ENCODE measurements at regions not wholly inside any gene's neighbourhood (a gene's known extent, or its start where the extent isn't known, plus 50 kb on each side); places are given as distances from the start of the nearest gene placed in this dataset.

GRCh38 chr3:67290438-67290837 is 292.3 kb downstream of the KBTBD8 start:
- Histone ChIP-seq H3K79me2 (replicated peaks; ENCODE audit: insufficient read depth, low read length) (no peaks in the 10 kb centered on the region), H4K20me1 (ENCODE audit: insufficient read depth) (no peaks in the 10 kb centered on the region), H3K36me3 (ENCODE audit: insufficient read depth, low read length) (no peaks in the 10 kb centered on the region), H3K4me2 (ENCODE audit: low read length) (no peak overlapping the region), H3K27me3 (ENCODE audit: insufficient read depth, low read depth, low read length) (no peaks in the 10 kb centered on the region), H3K4me3 (ENCODE audit: low read length) (no peak overlapping the region), H2AFZ (ENCODE audit: low read depth, low read length) (no peak overlapping the region), H3K9me2 (ENCODE audit: insufficient read depth, low read length) (no peaks in the 10 kb centered on the region), H3F3A (ENCODE audit: insufficient read depth, low read length, poor library complexity, severe bottlenecking) (no peaks in the 10 kb centered on the region), H3K9me3 (ENCODE audit: low read length) (no peaks in the 10 kb centered on the region), H3K27ac (ENCODE audit: low read length) (no peak overlapping the region), H3K9ac (ENCODE audit: low read length) (no peak overlapping the region)
- TF ChIP-seq SMC3 (conservative IDR thresholded peaks at IDR 0.05; ENCODE audit: poor library complexity) = no peak
- TF ChIP-seq EZH2 (IDR thresholded peaks at IDR 0.05; ENCODE audit: borderline replicate concordance, insufficient read depth, low read length, poor library complexity, severe bottlenecking) = no peak
- TF ChIP-seq RAD21 (conservative IDR thresholded peaks at IDR 0.05) = no peak
- no peak for TF ChIP-seq EP300 (conservative IDR thresholded peaks at IDR 0.05; ENCODE audit: poor library complexity, severe bottlenecking)
- TF ChIP-seq REST (IDR thresholded peaks at IDR 0.05; ENCODE audit: borderline replicate concordance) = no peak
- no peak for TF ChIP-seq CTCF (IDR thresholded peaks at IDR 0.05; ENCODE audit: poor library complexity, severe bottlenecking)
- no peak for TF ChIP-seq POLR2AphosphoS5 (IDR thresholded peaks at IDR 0.05)
- no peak for TF ChIP-seq MXI1 (conservative IDR thresholded peaks at IDR 0.05; ENCODE audit: poor library complexity, severe bottlenecking)
- no peak for TF ChIP-seq TAF1 (IDR thresholded peaks at IDR 0.05; ENCODE audit: low read depth)

GRCh38 chr3:67291287-67292252 is 293.5 kb downstream of the KBTBD8 start:
- H3K36me3 ChIP-seq (ENCODE audit: insufficient read depth, low read length) = no peaks in the 10 kb centered on the region
- no peaks in the 10 kb centered on the region for H3F3A ChIP-seq (ENCODE audit: insufficient read depth, low read length, poor library complexity, severe bottlenecking)
- no peak overlapping the region for H3K4me2 ChIP-seq (ENCODE audit: low read length)
- no peak overlapping the region for H2AFZ ChIP-seq (ENCODE audit: low read depth, low read length)
- no peaks in the 10 kb centered on the region for H3K9me3 ChIP-seq (ENCODE audit: low read length)
- H3K4me3 ChIP-seq (ENCODE audit: low read length) = no peak overlapping the region
- H3K79me2 ChIP-seq (replicated peaks; ENCODE audit: insufficient read depth, low read length) = no peaks in the 10 kb centered on the region
- H4K20me1 ChIP-seq (ENCODE audit: insufficient read depth) = no peaks in the 10 kb centered on the region
- no peak for TF ChIP-seq EZH2 (IDR thresholded peaks at IDR 0.05; ENCODE audit: borderline replicate concordance, insufficient read depth, low read length, poor library complexity, severe bottlenecking)
- no peak for TF ChIP-seq MXI1 (conservative IDR thresholded peaks at IDR 0.05; ENCODE audit: poor library complexity, severe bottlenecking)
- TF ChIP-seq SMC3 (conservative IDR thresholded peaks at IDR 0.05; ENCODE audit: poor library complexity) = no peak
- TF ChIP-seq REST (IDR thresholded peaks at IDR 0.05; ENCODE audit: borderline replicate concordance) = no peak
- no peak for TF ChIP-seq RAD21 (conservative IDR thresholded peaks at IDR 0.05)
- TF ChIP-seq POLR2AphosphoS5 (IDR thresholded peaks at IDR 0.05) = no peak
- no peak for TF ChIP-seq EP300 (conservative IDR thresholded peaks at IDR 0.05; ENCODE audit: poor library complexity, severe bottlenecking)
- TF ChIP-seq CTCF (IDR thresholded peaks at IDR 0.05; ENCODE audit: poor library complexity, severe bottlenecking) = no peak
- TF ChIP-seq TAF1 (IDR thresholded peaks at IDR 0.05; ENCODE audit: low read depth) = no peak
- no peaks in the 10 kb centered on the region for H3K9me2 ChIP-seq (ENCODE audit: insufficient read depth, low read length)
- H3K9ac ChIP-seq (ENCODE audit: low read length) = no peak overlapping the region
- no peaks in the 10 kb centered on the region for H3K27me3 ChIP-seq (ENCODE audit: insufficient read depth, low read depth, low read length)
- no peak overlapping the region for H3K27ac ChIP-seq (ENCODE audit: low read length)

Measured in neural cell (in vitro differentiated cells).